ENCODE measurements at regions not wholly inside any gene's neighbourhood (a gene's known extent, or its start where the extent isn't known, plus 50 kb on each side); places are given as distances from the start of the nearest gene placed in this dataset.
"Not testable (repeated sequence)": the region's sequence is repeated elsewhere in the genome, so short reads cannot be mapped to it uniquely, and the experiment has no call there.

DNA sequence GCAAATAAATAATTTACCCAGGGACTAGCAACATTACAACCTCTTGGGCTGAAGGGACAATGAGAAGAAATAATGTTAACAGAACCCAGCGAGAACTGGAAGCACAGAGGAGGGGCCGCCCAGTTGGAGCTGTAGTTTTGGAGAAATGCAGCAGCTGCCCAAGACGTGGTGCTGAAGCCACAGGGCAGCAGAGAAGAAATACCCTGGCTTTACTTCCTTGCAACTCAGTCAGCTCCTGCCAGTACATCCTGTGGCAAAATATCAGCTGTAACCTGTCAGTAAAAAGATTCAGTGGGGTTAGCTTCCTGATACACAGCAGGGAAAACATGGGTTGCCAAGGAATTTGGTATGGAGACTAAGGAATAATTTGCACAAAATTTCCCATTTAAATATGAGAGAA, 283.6 kb upstream of the USP25 start:
- H3K36me3 ChIP-seq: no peaks in the 10 kb centered on the region
- intact Hi-C loops (cut with DNase I): no loop called here
- peak overlapping the region in 1 of 10 donors; percentile 34 for H3K27ac ChIP-seq
- peaks cover 0 to 35% (median 5%) of the 10 kb centered on the region in 11 donors for H3K9me3 ChIP-seq
- WGBS, 2 donors: 69 to 71% methylated on average over 3 of the region's 3 CpGs
- H3K4me3 ChIP-seq: no peak overlapping the region
- no peaks in the 10 kb centered on the region for H3K27me3 ChIP-seq
- TF ChIP-seq, protein P1, sequence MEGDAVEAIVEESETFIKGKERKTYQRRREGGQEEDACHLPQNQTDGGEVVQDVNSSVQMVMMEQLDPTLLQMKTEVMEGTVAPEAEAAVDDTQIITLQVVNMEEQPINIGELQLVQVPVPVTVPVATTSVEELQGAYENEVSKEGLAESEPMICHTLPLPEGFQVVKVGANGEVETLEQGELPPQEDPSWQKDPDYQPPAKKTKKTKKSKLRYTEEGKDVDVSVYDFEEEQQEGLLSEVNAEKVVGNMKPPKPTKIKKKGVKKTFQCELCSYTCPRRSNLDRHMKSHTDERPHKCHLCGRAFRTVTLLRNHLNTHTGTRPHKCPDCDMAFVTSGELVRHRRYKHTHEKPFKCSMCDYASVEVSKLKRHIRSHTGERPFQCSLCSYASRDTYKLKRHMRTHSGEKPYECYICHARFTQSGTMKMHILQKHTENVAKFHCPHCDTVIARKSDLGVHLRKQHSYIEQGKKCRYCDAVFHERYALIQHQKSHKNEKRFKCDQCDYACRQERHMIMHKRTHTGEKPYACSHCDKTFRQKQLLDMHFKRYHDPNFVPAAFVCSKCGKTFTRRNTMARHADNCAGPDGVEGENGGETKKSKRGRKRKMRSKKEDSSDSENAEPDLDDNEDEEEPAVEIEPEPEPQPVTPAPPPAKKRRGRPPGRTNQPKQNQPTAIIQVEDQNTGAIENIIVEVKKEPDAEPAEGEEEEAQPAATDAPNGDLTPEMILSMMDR (IDR thresholded peaks at IDR 0.05): no peak
- ATAC-seq (peak in 1 of 8 donors; percentile 69), DNase-seq (peak in 1 of 2 donors; percentile 10)
- H3K4me1 ChIP-seq: peaks cover 0 to 38% (median 0%) of the 10 kb centered on the region in 9 donors

DNA sequence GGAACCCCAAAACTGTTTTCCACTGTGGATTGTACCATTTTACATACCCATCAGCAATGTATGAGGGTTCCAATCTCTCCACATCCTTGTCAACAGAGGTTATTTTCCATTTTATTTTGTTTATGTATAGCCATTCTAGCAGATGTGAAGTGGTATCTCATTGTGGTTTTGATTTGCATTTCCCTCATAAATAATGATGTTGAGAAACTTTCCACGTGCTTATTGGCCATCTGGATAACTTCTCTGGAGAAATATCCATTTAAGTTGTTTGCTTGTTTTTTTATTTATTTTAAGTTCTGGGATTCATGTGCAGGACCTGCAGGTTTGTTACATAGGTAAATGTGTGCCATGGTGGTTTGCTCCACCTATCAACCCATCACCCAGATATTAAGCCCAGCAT, 280.2 kb upstream of the USP25 start:
- intact Hi-C loops (cut with DNase I): no loop called here
- DNase-seq (no peak), ATAC-seq (no peak)
- no peaks in the 10 kb centered on the region for H3K36me3 ChIP-seq
- no peaks in the 10 kb centered on the region for H3K27me3 ChIP-seq
- 56 to 58% methylated on average over 1 of the region's 1 CpG for WGBS, 2 donors
- no peak overlapping the region for H3K4me3 ChIP-seq
- TF ChIP-seq, protein P1 (IDR thresholded peaks at IDR 0.05): no peak
- H3K27ac ChIP-seq: no peak overlapping the region
- peaks cover 0 to 39% (median 5%) of the 10 kb centered on the region in 11 donors for H3K9me3 ChIP-seq
- peaks cover 0 to 17% (median 0%) of the 10 kb centered on the region in 9 donors for H3K4me1 ChIP-seq

DNA sequence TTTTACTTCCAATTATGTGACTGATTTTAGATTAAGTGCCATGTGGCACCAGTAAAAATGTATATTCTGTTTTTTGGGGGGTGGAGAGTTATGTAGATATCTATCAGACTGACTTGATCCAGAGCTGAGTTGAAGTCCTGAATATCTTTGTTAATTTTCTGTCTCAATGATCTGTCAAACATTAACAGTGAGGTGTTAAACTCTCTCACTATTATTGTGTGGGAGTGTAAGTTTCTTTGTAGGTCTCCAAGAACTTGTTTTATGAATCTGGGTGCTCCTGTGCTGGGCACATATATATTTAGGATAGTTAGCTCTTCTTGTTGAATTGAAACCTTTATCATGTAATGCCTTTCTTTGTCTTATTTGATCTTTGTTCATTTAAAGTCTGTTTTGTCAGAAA, 276.5 kb upstream of the USP25 start:
- H3K36me3 ChIP-seq: no peaks in the 10 kb centered on the region
- H3K4me3 ChIP-seq: no peak overlapping the region
- H3K4me1 ChIP-seq: no peaks in the 10 kb centered on the region
- no peak for DNase-seq
- H3K9me3 ChIP-seq: peaks cover 0 to 28% (median 0%) of the 10 kb centered on the region in 11 donors
- H3K27ac ChIP-seq: no peak overlapping the region
- no peak for ATAC-seq
- TF ChIP-seq, protein P1 (IDR thresholded peaks at IDR 0.05): no peak
- H3K27me3 ChIP-seq: no peaks in the 10 kb centered on the region
- intact Hi-C loops (cut with DNase I): no loop called here

DNA sequence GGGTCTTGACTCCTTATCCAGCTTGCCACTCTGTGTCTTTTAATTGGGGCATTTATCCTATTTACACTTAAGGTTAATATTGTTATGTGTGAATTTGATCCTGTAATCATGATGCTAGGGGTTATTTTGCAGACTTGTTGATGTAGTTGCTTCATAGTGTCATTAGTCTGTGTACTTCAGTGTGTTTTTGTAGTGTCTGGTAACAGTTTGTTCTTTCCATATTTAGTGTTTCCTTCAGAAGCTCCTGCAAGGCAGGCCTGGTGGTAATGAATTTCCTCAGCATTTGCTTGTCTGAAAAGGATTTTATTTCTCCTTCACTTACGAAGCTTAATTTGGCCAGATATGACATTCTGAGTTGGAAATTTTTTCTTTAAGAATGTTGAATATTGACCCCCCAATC, 276.0 kb upstream of the USP25 start:
- H3K4me1 ChIP-seq; DNase-seq; H3K4me3 ChIP-seq; H3K27me3 ChIP-seq; H3K27ac ChIP-seq; ATAC-seq; H3K36me3 ChIP-seq; intact Hi-C loops (cut with DNase I): not testable (repeated sequence)
- H3K9me3 ChIP-seq: peaks cover 0 to 23% (median 0%) of the 10 kb centered on the region in 11 donors
- WGBS, 2 donors: 85 to 94% methylated on average over 1 of the region's 1 CpG

DNA sequence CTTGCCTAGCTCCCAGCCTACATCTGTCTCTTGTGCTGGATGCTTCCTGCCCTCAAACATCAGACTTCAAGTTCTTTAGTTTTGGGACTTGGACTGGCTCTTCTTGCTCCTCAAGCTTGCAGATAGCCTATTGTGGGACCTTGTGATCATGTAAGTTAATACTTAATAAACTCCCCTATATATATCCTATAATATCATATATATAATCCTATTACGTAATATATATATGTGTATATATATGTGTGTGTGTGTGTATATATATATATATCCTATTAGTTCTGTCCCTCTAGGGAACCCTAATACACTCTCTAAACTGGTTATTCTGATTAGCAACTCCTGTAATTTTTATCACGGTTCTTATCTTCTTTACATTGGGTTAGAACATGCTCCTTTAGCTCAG, 274.9 kb upstream of the USP25 start:
- ATAC-seq; H3K27ac ChIP-seq; H3K4me3 ChIP-seq; DNase-seq; H3K36me3 ChIP-seq; H3K27me3 ChIP-seq; intact Hi-C loops (cut with DNase I); H3K4me1 ChIP-seq: not testable (repeated sequence)
- WGBS, 2 donors: 88 to 89% methylated on average over 2 of the region's 2 CpGs
- H3K9me3 ChIP-seq: peaks cover 0 to 17% (median 0%) of the 10 kb centered on the region in 11 donors
